ENCODE measurements at regions not wholly inside any gene's neighbourhood (a gene's known extent, or its start where the extent isn't known, plus 50 kb on each side); places are given as distances from the start of the nearest gene placed in this dataset.
A peak's percentile ranks its signal among the peaks of the same experiment; 100 is the strongest.
"Not testable (repeated sequence)": the region's sequence is repeated elsewhere in the genome, so short reads cannot be mapped to it uniquely, and the experiment has no call there.

- no peak for DNase-seq
These were observed 613.2 kb upstream of the RAB6C start for GRCh38 chr2:129366263-129366662.

GRCh38 chr2:129367107-129367506, 612.4 kb upstream of the RAB6C start:
- no peak for DNase-seq

- DNase-seq: no peak
These were observed 610.0 kb upstream of the RAB6C start for GRCh38 chr2:129369437-129369836.

- DNase-seq: no peak
These were observed 605.0 kb upstream of the RAB6C start for GRCh38 chr2:129374452-129374851.

- no peak for DNase-seq
These were observed 603.6 kb upstream of the RAB6C start for GRCh38 chr2:129375632-129376425.

GRCh38 chr2:129376426-129377077, 602.9 kb upstream of the RAB6C start:
- no peak for DNase-seq

GRCh38 chr2:129377078-129377469, 602.4 kb upstream of the RAB6C start:
- no peak for DNase-seq

- DNase-seq: no peak
These were observed 601.3 kb upstream of the RAB6C start for GRCh38 chr2:129378186-129378585.

GRCh38 chr2:129379411-129379810, 600.1 kb upstream of the RAB6C start:
- DNase-seq: no peak

GRCh38 chr2:129381789-129382188, 597.7 kb upstream of the RAB6C start:
- no peak for DNase-seq

GRCh38 chr2:129388870-129389269, 590.6 kb upstream of the RAB6C start:
- DNase-seq: no peak

GRCh38 chr2:129393816-129394215, 585.6 kb upstream of the RAB6C start:
- DNase-seq: no peak

- DNase-seq: peak; percentile 16
These were observed 582.4 kb upstream of the RAB6C start for GRCh38 chr2:129396980-129397599.

GRCh38 chr2:129400826-129401225, 578.6 kb upstream of the RAB6C start:
- peak; percentile 46 for DNase-seq

GRCh38 chr2:129402076-129402475, 577.4 kb upstream of the RAB6C start:
- DNase-seq: no peak

- DNase-seq: peak; percentile 1
These were observed 575.3 kb upstream of the RAB6C start for GRCh38 chr2:129404000-129404685.

- DNase-seq: no peak
These were observed 570.9 kb upstream of the RAB6C start for GRCh38 chr2:129408570-129408969.

GRCh38 chr2:129417041-129417440, 562.4 kb upstream of the RAB6C start:
- DNase-seq: not testable (repeated sequence)

- no peak for DNase-seq
These were observed 557.4 kb upstream of the RAB6C start for GRCh38 chr2:129422028-129422427.

- DNase-seq: no peak
These were observed 551.3 kb upstream of the RAB6C start for GRCh38 chr2:129428086-129428660.

GRCh38 chr2:129430911-129431310, 548.6 kb upstream of the RAB6C start:
- no peak for DNase-seq

- DNase-seq: no peak
These were observed 547.6 kb upstream of the RAB6C start for GRCh38 chr2:129431881-129432280.

GRCh38 chr2:129436809-129437208, 542.7 kb upstream of the RAB6C start:
- no peak for DNase-seq

Measured in DMS79 (cell line).